GM23338 (cell line): ENCODE measurements at regions not wholly inside any gene's neighbourhood (a gene's known extent, or its start where the extent isn't known, plus 50 kb on each side); places are given as distances from the start of the nearest gene placed in this dataset.

Experiments used
- CREB1 ChIP-seq: fragments of 250-450 bp; sonication (Bioruptor Pico); IDR thresholded peaks from 2 replicates; pipeline ENCODE4 v1.5.0; 2020; ENCODE audit warnings: low read depth, mild to moderate bottlenecking, moderate library complexity
- EZH2 ChIP-seq: fragments of 200-600 bp; sonication (generic); IDR thresholded peaks from one replicate; pipeline ENCODE4 v1.8.0; 2017; ENCODE audit warnings: antibody characterized with exemption, mild to moderate bottlenecking, low read depth; ENCODE audit not compliant: unreplicated experiment
- EZH2phosphoT487 ChIP-seq: fragments of 200-600 bp; sonication (generic); IDR thresholded peaks from one replicate; pipeline ENCODE4 v1.8.1; 2018; ENCODE audit warnings: antibody characterized with exemption; ENCODE audit not compliant: unreplicated experiment
- JUNB ChIP-seq: IDR thresholded peaks from one replicate; pipeline ENCODE4 v1.6.1; 2016; ENCODE audit warnings: antibody characterized with exemption; ENCODE audit not compliant: unreplicated experiment
- NANOG ChIP-seq: IDR thresholded peaks from 2 replicates; pipeline ENCODE4 v1.6.1; 2016; ENCODE audit warnings: antibody characterized with exemption, borderline replicate concordance
- POLR2AphosphoS5 ChIP-seq: IDR thresholded peaks from 2 replicates; pipeline ENCODE4 v1.6.1; 2016; ENCODE audit warnings: antibody characterized with exemption, low read depth
- STAT1 ChIP-seq: IDR thresholded peaks from one replicate; pipeline ENCODE4 v1.6.1; 2016; ENCODE audit warnings: antibody characterized with exemption; ENCODE audit not compliant: unreplicated experiment
- TF ChIP-seq, protein P1 (sequence below), 2 experiments: fragments of 200-600 bp in 1 of 2; sonication (generic) in 1 of 2; conservative IDR thresholded peaks; 2 replicates each; pipeline versions ENCODE4 v1.5.1 to v1.6.1; 2016 to 2017; ENCODE audit warnings: antibody characterized with exemption in 2 of 2, low read depth in 2 of 2, mild to moderate bottlenecking in 2 of 2, moderate library complexity in 1 of 2
- TF ChIP-seq, protein P2 (sequence below): IDR thresholded peaks from one replicate; pipeline ENCODE4 v1.6.1; 2018; ENCODE audit warnings: antibody characterized with exemption; ENCODE audit not compliant: unreplicated experiment

DNA sequence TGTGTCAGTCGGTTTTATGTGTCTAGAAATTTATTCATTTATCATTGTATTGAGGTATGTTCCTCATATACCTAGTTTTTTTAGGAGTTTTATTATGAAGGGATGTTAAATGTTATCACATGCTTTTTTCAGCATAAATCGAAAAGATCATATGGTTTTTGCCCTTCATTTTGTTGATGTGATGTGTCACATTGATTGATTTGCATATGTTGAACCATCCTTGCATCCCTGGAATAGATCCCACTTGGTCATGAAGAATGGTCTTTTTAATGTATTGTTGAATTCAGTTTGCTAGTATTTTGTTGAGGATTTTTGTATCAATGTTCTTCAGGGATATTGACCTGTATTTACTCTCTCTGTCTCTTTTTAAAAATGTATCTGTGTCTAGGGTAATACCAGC, 230.3 kb downstream of the RAP2B start:
- TF ChIP-seq NANOG, result no peak
- TF ChIP-seq, protein P1, sequence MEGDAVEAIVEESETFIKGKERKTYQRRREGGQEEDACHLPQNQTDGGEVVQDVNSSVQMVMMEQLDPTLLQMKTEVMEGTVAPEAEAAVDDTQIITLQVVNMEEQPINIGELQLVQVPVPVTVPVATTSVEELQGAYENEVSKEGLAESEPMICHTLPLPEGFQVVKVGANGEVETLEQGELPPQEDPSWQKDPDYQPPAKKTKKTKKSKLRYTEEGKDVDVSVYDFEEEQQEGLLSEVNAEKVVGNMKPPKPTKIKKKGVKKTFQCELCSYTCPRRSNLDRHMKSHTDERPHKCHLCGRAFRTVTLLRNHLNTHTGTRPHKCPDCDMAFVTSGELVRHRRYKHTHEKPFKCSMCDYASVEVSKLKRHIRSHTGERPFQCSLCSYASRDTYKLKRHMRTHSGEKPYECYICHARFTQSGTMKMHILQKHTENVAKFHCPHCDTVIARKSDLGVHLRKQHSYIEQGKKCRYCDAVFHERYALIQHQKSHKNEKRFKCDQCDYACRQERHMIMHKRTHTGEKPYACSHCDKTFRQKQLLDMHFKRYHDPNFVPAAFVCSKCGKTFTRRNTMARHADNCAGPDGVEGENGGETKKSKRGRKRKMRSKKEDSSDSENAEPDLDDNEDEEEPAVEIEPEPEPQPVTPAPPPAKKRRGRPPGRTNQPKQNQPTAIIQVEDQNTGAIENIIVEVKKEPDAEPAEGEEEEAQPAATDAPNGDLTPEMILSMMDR (conservative IDR thresholded peaks at IDR 0.05; ENCODE audit: low read depth in 2 of 2), result no peak
- TF ChIP-seq, protein P2, sequence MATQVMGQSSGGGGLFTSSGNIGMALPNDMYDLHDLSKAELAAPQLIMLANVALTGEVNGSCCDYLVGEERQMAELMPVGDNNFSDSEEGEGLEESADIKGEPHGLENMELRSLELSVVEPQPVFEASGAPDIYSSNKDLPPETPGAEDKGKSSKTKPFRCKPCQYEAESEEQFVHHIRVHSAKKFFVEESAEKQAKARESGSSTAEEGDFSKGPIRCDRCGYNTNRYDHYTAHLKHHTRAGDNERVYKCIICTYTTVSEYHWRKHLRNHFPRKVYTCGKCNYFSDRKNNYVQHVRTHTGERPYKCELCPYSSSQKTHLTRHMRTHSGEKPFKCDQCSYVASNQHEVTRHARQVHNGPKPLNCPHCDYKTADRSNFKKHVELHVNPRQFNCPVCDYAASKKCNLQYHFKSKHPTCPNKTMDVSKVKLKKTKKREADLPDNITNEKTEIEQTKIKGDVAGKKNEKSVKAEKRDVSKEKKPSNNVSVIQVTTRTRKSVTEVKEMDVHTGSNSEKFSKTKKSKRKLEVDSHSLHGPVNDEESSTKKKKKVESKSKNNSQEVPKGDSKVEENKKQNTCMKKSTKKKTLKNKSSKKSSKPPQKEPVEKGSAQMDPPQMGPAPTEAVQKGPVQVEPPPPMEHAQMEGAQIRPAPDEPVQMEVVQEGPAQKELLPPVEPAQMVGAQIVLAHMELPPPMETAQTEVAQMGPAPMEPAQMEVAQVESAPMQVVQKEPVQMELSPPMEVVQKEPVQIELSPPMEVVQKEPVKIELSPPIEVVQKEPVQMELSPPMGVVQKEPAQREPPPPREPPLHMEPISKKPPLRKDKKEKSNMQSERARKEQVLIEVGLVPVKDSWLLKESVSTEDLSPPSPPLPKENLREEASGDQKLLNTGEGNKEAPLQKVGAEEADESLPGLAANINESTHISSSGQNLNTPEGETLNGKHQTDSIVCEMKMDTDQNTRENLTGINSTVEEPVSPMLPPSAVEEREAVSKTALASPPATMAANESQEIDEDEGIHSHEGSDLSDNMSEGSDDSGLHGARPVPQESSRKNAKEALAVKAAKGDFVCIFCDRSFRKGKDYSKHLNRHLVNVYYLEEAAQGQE, result no peak
- TF ChIP-seq EZH2phosphoT487, result no peak
- no peak for TF ChIP-seq POLR2AphosphoS5
- no peak for TF ChIP-seq EZH2
- TF ChIP-seq STAT1, result no peak
- TF ChIP-seq JUNB, result no peak
- TF ChIP-seq CREB1 (CRISPR knock-in tag), result no peak
